ENCODE measurements at regions not wholly inside any gene's neighbourhood (a gene's known extent, or its start where the extent isn't known, plus 50 kb on each side); places are given as distances from the start of the nearest gene placed in this dataset.

DNA sequence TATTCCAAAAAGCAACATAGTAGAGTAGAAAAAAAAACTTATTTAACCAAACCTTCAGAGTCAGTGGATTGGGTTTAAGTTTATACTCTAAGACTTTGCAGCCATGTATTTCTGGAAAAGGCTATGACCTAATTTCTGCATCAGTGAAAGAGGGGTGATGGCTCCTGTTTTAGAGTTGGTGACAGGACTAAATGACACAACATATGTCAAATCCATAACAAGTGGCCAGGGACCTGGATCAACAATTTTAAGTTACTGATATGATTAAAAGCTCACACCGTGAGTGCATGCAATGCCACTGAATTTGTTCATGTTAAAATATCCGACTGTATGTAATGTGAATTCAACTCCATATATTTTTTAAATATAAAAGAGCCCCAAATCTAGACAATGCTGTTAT lies 390.6 kb downstream of the TNS3 start (continued):
- TF ChIP-seq CREB1 (CRISPR knock-in tag; IDR thresholded peaks at IDR 0.05; ENCODE audit: low read depth) (no peak), STAT1 (IDR thresholded peaks at IDR 0.05; ENCODE audit: unreplicated experiment) (no peak), ZNF331 (CRISPR knock-in tag; IDR thresholded peaks at IDR 0.05; ENCODE audit: low read depth) (no peak), NANOG (IDR thresholded peaks at IDR 0.05; ENCODE audit: borderline replicate concordance) (no peak), JUNB (IDR thresholded peaks at IDR 0.05; ENCODE audit: unreplicated experiment) (no peak), ZNF114 (CRISPR knock-in tag; IDR thresholded peaks at IDR 0.05) (no peak)
- TF ChIP-seq, protein P1, sequence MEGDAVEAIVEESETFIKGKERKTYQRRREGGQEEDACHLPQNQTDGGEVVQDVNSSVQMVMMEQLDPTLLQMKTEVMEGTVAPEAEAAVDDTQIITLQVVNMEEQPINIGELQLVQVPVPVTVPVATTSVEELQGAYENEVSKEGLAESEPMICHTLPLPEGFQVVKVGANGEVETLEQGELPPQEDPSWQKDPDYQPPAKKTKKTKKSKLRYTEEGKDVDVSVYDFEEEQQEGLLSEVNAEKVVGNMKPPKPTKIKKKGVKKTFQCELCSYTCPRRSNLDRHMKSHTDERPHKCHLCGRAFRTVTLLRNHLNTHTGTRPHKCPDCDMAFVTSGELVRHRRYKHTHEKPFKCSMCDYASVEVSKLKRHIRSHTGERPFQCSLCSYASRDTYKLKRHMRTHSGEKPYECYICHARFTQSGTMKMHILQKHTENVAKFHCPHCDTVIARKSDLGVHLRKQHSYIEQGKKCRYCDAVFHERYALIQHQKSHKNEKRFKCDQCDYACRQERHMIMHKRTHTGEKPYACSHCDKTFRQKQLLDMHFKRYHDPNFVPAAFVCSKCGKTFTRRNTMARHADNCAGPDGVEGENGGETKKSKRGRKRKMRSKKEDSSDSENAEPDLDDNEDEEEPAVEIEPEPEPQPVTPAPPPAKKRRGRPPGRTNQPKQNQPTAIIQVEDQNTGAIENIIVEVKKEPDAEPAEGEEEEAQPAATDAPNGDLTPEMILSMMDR (conservative IDR thresholded peaks at IDR 0.05; ENCODE audit: low read depth in 2 of 2): no peak
- TF ChIP-seq, protein P2, sequence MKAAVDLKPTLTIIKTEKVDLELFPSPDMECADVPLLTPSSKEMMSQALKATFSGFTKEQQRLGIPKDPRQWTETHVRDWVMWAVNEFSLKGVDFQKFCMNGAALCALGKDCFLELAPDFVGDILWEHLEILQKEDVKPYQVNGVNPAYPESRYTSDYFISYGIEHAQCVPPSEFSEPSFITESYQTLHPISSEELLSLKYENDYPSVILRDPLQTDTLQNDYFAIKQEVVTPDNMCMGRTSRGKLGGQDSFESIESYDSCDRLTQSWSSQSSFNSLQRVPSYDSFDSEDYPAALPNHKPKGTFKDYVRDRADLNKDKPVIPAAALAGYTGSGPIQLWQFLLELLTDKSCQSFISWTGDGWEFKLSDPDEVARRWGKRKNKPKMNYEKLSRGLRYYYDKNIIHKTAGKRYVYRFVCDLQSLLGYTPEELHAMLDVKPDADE (IDR thresholded peaks at IDR 0.05): no peak

DNA sequence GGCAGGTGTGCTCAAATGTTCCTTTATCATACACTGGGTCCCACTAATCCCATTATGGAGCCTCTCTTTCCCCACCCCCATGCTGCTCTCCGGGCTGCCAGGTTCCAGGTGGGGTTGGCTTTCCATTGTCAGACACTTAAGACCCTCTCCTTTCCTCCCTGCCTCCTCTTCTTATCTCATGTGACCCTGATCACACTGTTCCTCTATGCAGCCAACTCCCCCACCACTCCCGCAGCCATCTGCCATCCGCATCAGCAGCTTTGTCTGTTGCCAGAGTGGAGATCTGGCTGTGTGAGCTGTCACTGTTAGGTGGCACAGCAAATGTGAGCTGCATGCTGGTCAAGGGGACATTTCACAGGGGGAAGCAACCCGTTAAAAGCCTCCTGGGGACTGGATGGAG lies 391.4 kb downstream of the TNS3 start:
- DNase-seq (ENCODE audit: low spot score) (no peak), ATAC-seq (no peak)
- Mint-ChIP-seq H3K4me1 (peaks cover 3% of the 10 kb centered on the region; the same call in 2 of the 3 replicates), H3K27me3 (ENCODE audit: insufficient read depth, low read depth, poor library complexity) (no peaks in the 10 kb centered on the region), H3K27ac (no peak overlapping the region), H3K36me3 (ENCODE audit: low read depth) (no peaks in the 10 kb centered on the region), H3K4me3 (no peak overlapping the region), H3K9me3 (no peaks in the 10 kb centered on the region; the same call in 1 of the 3 replicates)
- Histone ChIP-seq H3K27me3 (ENCODE audit: insufficient read depth) (no peaks in the 10 kb centered on the region), H2AFZ (no peak overlapping the region), H3K4me1 (ENCODE audit: insufficient read depth) (no peaks in the 10 kb centered on the region), H3K79me2 (replicated peaks; ENCODE audit: insufficient read depth) (no peaks in the 10 kb centered on the region), H3K9me2 (ENCODE audit: insufficient read depth) (no peaks in the 10 kb centered on the region; the same call in 1 of the 2 replicates), H3K4me2 (no peak overlapping the region), H3K36me3 (ENCODE audit: insufficient read depth) (no peaks in the 10 kb centered on the region), H3F3A (replicated peaks; ENCODE audit: low read depth) (no peaks in the 10 kb centered on the region), H4K20me1 (replicated peaks; ENCODE audit: insufficient read depth) (no peaks in the 10 kb centered on the region), H3K4me3 (no peak overlapping the region), H3K27ac (ENCODE audit: low read depth) (no peak overlapping the region)
- TF ChIP-seq, protein P3, sequence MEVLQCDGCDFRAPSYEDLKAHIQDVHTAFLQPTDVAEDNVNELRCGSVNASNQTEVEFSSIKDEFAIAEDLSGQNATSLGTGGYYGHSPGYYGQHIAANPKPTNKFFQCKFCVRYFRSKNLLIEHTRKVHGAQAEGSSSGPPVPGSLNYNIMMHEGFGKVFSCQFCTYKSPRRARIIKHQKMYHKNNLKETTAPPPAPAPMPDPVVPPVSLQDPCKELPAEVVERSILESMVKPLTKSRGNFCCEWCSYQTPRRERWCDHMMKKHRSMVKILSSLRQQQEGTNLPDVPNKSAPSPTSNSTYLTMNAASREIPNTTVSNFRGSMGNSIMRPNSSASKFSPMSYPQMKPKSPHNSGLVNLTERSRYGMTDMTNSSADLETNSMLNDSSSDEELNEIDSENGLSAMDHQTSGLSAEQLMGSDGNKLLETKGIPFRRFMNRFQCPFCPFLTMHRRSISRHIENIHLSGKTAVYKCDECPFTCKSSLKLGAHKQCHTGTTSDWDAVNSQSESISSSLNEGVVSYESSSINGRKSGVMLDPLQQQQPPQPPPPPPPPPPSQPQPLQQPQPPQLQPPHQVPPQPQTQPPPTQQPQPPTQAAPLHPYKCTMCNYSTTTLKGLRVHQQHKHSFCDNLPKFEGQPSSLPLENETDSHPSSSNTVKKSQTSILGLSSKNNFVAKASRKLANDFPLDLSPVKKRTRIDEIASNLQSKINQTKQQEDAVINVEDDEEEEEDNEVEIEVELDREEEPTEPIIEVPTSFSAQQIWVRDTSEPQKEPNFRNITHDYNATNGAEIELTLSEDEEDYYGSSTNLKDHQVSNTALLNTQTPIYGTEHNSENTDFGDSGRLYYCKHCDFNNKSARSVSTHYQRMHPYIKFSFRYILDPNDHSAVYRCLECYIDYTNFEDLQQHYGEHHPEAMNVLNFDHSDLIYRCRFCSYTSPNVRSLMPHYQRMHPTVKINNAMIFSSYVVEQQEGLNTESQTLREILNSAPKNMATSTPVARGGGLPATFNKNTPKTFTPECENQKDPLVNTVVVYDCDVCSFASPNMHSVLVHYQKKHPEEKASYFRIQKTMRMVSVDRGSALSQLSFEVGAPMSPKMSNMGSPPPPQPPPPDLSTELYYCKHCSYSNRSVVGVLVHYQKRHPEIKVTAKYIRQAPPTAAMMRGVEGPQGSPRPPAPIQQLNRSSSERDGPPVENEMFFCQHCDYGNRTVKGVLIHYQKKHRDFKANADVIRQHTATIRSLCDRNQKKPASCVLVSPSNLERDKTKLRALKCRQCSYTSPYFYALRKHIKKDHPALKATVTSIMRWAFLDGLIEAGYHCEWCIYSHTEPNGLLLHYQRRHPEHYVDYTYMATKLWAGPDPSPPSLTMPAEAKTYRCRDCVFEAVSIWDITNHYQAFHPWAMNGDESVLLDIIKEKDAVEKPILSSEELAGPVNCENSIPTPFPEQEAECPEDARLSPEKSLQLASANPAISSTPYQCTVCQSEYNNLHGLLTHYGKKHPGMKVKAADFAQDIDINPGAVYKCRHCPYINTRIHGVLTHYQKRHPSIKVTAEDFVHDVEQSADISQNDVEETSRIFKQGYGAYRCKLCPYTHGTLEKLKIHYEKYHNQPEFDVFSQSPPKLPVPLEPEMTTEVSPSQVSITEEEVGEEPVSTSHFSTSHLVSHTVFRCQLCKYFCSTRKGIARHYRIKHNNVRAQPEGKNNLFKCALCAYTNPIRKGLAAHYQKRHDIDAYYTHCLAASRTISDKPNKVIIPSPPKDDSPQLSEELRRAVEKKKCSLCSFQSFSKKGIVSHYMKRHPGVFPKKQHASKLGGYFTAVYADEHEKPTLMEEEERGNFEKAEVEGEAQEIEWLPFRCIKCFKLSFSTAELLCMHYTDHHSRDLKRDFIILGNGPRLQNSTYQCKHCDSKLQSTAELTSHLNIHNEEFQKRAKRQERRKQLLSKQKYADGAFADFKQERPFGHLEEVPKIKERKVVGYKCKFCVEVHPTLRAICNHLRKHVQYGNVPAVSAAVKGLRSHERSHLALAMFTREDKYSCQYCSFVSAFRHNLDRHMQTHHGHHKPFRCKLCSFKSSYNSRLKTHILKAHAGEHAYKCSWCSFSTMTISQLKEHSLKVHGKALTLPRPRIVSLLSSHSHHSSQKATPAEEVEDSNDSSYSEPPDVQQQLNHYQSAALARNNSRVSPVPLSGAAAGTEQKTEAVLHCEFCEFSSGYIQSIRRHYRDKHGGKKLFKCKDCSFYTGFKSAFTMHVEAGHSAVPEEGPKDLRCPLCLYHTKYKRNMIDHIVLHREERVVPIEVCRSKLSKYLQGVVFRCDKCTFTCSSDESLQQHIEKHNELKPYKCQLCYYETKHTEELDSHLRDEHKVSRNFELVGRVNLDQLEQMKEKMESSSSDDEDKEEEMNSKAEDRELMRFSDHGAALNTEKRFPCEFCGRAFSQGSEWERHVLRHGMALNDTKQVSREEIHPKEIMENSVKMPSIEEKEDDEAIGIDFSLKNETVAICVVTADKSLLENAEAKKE (CRISPR knock-in tag; IDR thresholded peaks at IDR 0.05): no peak
- TF ChIP-seq, protein P2 (IDR thresholded peaks at IDR 0.05): no peak
- TF ChIP-seq, protein P1 (conservative IDR thresholded peaks at IDR 0.05; ENCODE audit: low read depth in 2 of 2): no peak
- TF ChIP-seq STAT1 (IDR thresholded peaks at IDR 0.05; ENCODE audit: unreplicated experiment) (no peak), JUNB (IDR thresholded peaks at IDR 0.05; ENCODE audit: unreplicated experiment) (no peak), NANOG (IDR thresholded peaks at IDR 0.05; ENCODE audit: borderline replicate concordance) (no peak), EZH2phosphoT487 (IDR thresholded peaks at IDR 0.05; ENCODE audit: unreplicated experiment) (no peak), CREB1 (CRISPR knock-in tag; IDR thresholded peaks at IDR 0.05; ENCODE audit: low read depth) (no peak), POLR2AphosphoS5 (IDR thresholded peaks at IDR 0.05; ENCODE audit: low read depth) (no peak), ZNF331 (CRISPR knock-in tag; IDR thresholded peaks at IDR 0.05; ENCODE audit: low read depth) (no peak)
